ENCODE measurements at regions not wholly inside any gene's neighbourhood (a gene's known extent, or its start where the extent isn't known, plus 50 kb on each side); places are given as distances from the start of the nearest gene placed in this dataset.

DNA sequence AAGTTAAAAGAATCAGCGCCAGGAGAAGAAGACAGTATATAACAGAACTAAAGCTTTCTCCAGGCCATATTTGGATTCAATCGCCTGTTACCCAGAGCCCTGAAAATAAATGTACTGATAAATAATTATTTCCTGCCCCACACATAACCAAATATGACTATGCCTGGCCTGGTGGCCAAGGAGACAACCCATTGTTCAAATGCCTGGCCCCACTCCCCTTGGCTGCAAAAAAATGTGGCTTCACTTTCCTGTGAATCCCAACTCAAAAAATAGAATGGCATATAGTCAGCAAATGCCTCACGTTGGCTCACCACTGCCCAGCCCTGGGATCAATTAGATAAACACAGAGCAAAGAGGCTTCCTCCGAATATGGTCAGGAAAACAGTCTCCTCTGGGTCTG lies 472.1 kb downstream of the BCL11B start:
- no peak for TF ChIP-seq POLR2A (IDR thresholded peaks at IDR 0.05)
- TF ChIP-seq, protein P1, sequence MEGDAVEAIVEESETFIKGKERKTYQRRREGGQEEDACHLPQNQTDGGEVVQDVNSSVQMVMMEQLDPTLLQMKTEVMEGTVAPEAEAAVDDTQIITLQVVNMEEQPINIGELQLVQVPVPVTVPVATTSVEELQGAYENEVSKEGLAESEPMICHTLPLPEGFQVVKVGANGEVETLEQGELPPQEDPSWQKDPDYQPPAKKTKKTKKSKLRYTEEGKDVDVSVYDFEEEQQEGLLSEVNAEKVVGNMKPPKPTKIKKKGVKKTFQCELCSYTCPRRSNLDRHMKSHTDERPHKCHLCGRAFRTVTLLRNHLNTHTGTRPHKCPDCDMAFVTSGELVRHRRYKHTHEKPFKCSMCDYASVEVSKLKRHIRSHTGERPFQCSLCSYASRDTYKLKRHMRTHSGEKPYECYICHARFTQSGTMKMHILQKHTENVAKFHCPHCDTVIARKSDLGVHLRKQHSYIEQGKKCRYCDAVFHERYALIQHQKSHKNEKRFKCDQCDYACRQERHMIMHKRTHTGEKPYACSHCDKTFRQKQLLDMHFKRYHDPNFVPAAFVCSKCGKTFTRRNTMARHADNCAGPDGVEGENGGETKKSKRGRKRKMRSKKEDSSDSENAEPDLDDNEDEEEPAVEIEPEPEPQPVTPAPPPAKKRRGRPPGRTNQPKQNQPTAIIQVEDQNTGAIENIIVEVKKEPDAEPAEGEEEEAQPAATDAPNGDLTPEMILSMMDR (IDR thresholded peaks at IDR 0.05), result no peak
